Fibroblast of lung (primary cell): ENCODE measurements at regions not wholly inside any gene's neighbourhood (a gene's known extent, or its start where the extent isn't known, plus 50 kb on each side); places are given as distances from the start of the nearest gene placed in this dataset.

ENCODE experiments used
- DNase-seq, 2 donors: peaks; one replicate each; pipeline versions ENCODE4 v3.0.0 to v3.0.0-alpha.2; 2010; ENCODE audit warnings: low read depth in 2 of 2
- H2AFZ ChIP-seq: 2 replicates; pipeline ENCODE4 v1.5.1; 2012; ENCODE audit warnings: low read length, control low read depth, inconsistent platforms
- H3K27ac ChIP-seq: 2 replicates; pipeline ENCODE4 v1.5.1; 2011; ENCODE audit warnings: low read length, control low read depth; ENCODE audit not compliant: insufficient read depth
- H3K27me3 ChIP-seq: 2 replicates; pipeline ENCODE4 v1.5.1; 2011; ENCODE audit warnings: mild to moderate bottlenecking, low read length; ENCODE audit not compliant: control insufficient read depth, insufficient read depth
- H3K36me3 ChIP-seq: 2 replicates; pipeline ENCODE4 v1.5.1; 2011; ENCODE audit warnings: low read length; ENCODE audit not compliant: control insufficient read depth, insufficient read depth
- H3K4me1 ChIP-seq: 2 replicates; pipeline ENCODE4 v1.5.1; 2011; ENCODE audit warnings: low read length; ENCODE audit not compliant: control insufficient read depth, insufficient read depth; ENCODE audit errors: extremely low read depth
- H3K4me2 ChIP-seq: 2 replicates; pipeline ENCODE4 v1.5.1; 2011; ENCODE audit warnings: low read length, control low read depth; ENCODE audit not compliant: insufficient read depth; ENCODE audit errors: extremely low read depth
- H3K4me3 ChIP-seq, 4 experiments: fragments of 200-600 bp in 1 of 4; sonication (generic) in 1 of 4; replicated peaks in 1 of 4; 2 replicates each; pipeline ENCODE4 v1.5.1; 2011 to 2016; ENCODE audit warnings: low read length in 4 of 4, low read depth in 3 of 4, mild to moderate bottlenecking in 3 of 4, control low read depth in 2 of 4, inconsistent platforms in 1 of 4, mixed read lengths in 1 of 4; ENCODE audit not compliant: insufficient read depth in 1 of 4; ENCODE audit errors: control extremely low read depth in 1 of 4
- H3K79me2 ChIP-seq: 2 replicates; pipeline ENCODE4 v1.5.1; 2012; ENCODE audit warnings: mild to moderate bottlenecking, low read length, inconsistent platforms; ENCODE audit not compliant: control insufficient read depth, insufficient read depth
- H3K9ac ChIP-seq: 2 replicates; pipeline ENCODE4 v1.5.1; 2011; ENCODE audit warnings: mild to moderate bottlenecking, low read length, control low read depth; ENCODE audit not compliant: insufficient read depth
- H3K9me3 ChIP-seq: 2 replicates; pipeline ENCODE4 v1.5.1; 2012; ENCODE audit warnings: low read depth, low read length; ENCODE audit not compliant: control insufficient read depth, insufficient read depth
- H4K20me1 ChIP-seq: 2 replicates; pipeline ENCODE4 v1.5.1; 2011; ENCODE audit warnings: low read length; ENCODE audit not compliant: control insufficient read depth, insufficient read depth; ENCODE audit errors: extremely low read depth
- CTCF ChIP-seq, 2 donors: IDR thresholded peaks in 1 of 2; conservative IDR thresholded peaks in 1 of 2; 1 replicate in 1 of 2; 2 replicates in 1 of 2; pipeline ENCODE4 v1.5.1; 2011 to 2012; ENCODE audit warnings: low read length in 2 of 2, control low read depth in 1 of 2, inconsistent platforms in 1 of 2, low read depth in 1 of 2, mild to moderate bottlenecking in 1 of 2
- EZH2 ChIP-seq: IDR thresholded peaks from 2 replicates; pipeline ENCODE4 v1.5.1; 2012; ENCODE audit warnings: low read length, control low read depth, mild to moderate bottlenecking; ENCODE audit errors: missing control alignments

- Histone ChIP-seq H3K4me3 (no peak overlapping the region), H3K4me1 (peaks cover 25% of the 10 kb centered on the region), H3K27me3 (no peaks in the 10 kb centered on the region), H3K9ac (no peak overlapping the region), H2AFZ (no peak overlapping the region), H3K79me2 (no peaks in the 10 kb centered on the region), H3K36me3 (no peaks in the 10 kb centered on the region), H3K27ac (no peak overlapping the region), H3K4me2 (no peak overlapping the region), H4K20me1 (no peaks in the 10 kb centered on the region), H3K9me3 (no peaks in the 10 kb centered on the region)
- DNase-seq, result no peak
- TF ChIP-seq CTCF (conservative IDR thresholded peaks at IDR 0.05 in 1 of 2, IDR thresholded peaks at IDR 0.05 in 1 of 2; ENCODE audit: low read depth in 1 of 2, low read length in 2 of 2), result no peak
- no peak for TF ChIP-seq EZH2
These were observed 406.1 kb upstream of the MARCKS start for GRCh38 chr6:113451049-113451448.

- Histone ChIP-seq H3K4me2 (no peak overlapping the region), H2AFZ (no peak overlapping the region), H3K27ac (peak overlapping the region; percentile 60)
These were observed 399.9 kb upstream of the MARCKS start for GRCh38 chr6:113457198-113457597.

GRCh38 chr6:113457751-113458150 is 399.4 kb upstream of the MARCKS start:
- Histone ChIP-seq H3K9ac (no peak overlapping the region), H4K20me1 (no peaks in the 10 kb centered on the region)
- DNase-seq, result no peak

More at GRCh38 chr6:113457198-113457597, 399.9 kb upstream of the MARCKS start:
- no peak overlapping the region for H3K4me3 ChIP-seq
- H3K9ac ChIP-seq, result no peak overlapping the region
- peak; percentile 79 to 98 for DNase-seq
- no peaks in the 10 kb centered on the region for H3K27me3 ChIP-seq
- no peak for TF ChIP-seq CTCF (conservative IDR thresholded peaks at IDR 0.05 in 1 of 2, IDR thresholded peaks at IDR 0.05 in 1 of 2; ENCODE audit: low read depth in 1 of 2, low read length in 2 of 2)
- TF ChIP-seq EZH2, result no peak
- H3K4me1 ChIP-seq, result peaks cover 8% of the 10 kb centered on the region
- H3K9me3 ChIP-seq, result no peaks in the 10 kb centered on the region
- no peaks in the 10 kb centered on the region for H3K36me3 ChIP-seq
- no peaks in the 10 kb centered on the region for H3K79me2 ChIP-seq
- no peaks in the 10 kb centered on the region for H4K20me1 ChIP-seq

More at GRCh38 chr6:113457751-113458150, 399.4 kb upstream of the MARCKS start:
- no peak overlapping the region for H3K4me3 ChIP-seq
- no peaks in the 10 kb centered on the region for H3K79me2 ChIP-seq
- H3K4me1 ChIP-seq, result peaks cover 8% of the 10 kb centered on the region
- no peak for TF ChIP-seq CTCF (conservative IDR thresholded peaks at IDR 0.05 in 1 of 2, IDR thresholded peaks at IDR 0.05 in 1 of 2; ENCODE audit: low read depth in 1 of 2, low read length in 2 of 2)
- TF ChIP-seq EZH2, result no peak
- H2AFZ ChIP-seq, result no peak overlapping the region
- H3K9me3 ChIP-seq, result no peaks in the 10 kb centered on the region
- no peak overlapping the region for H3K4me2 ChIP-seq
- no peaks in the 10 kb centered on the region for H3K36me3 ChIP-seq
- H3K27ac ChIP-seq, result no peak overlapping the region
- H3K27me3 ChIP-seq, result no peaks in the 10 kb centered on the region
